ENCODE measurements at regions not wholly inside any gene's neighbourhood (a gene's known extent, or its start where the extent isn't known, plus 50 kb on each side); places are given as distances from the start of the nearest gene placed in this dataset.
"Not testable (repeated sequence)": the region's sequence is repeated elsewhere in the genome, so short reads cannot be mapped to it uniquely, and the experiment has no call there.

DNA sequence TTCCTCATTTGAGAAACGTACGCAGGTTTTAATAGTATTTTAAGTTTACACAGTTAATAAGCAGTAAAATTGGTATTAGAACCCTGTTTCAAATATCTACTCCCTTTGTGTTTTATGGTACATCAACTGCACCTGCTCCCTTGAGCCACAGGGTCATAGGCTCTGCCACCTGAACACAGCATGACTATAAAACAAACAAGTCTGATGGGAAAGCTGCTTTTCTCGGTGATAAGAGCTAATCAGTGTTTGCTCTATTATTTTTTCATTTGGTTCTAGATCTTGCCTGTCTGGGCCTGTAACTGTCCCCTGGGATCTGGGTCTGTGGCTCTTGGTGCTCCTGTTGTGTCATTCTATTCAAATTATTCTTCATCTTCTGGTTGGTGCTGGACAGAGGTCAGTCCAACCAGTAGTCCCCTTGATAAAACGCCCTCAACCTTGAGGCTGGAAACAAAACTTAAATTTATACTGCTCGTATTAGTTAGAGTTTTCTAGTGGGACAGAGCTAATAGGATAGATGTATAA is 314.8 kb upstream of the LRP1B start:
- no peak for DNase-seq

GRCh38 chr2:142445023-142445422 is 314.2 kb upstream of the LRP1B start:
- no peak for DNase-seq

- DNase-seq: no peak
Measured at GRCh38 chr2:142435847-142436246, 305.0 kb upstream of the LRP1B start.

- no peak for DNase-seq
Measured at GRCh38 chr2:142426064-142426463, 295.2 kb upstream of the LRP1B start.

DNA sequence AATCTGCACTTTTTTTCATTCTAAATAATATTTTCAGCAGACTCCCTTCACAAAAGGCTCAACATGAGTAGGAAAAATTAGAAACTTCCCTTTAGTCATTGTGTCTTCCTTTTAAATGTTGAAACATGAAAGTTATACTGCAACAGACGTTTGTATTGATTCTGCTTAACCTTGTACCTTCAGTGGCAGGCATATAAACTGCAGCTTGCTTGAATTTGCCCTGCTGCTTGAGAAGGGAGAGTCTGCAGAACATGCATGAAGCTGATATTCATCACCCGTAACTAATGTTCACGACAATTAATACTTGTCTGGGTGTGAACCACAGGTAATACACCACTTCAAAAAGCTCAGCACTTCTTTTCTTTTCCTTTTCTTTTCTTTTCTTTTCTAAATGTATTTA is 294.7 kb upstream of the LRP1B start:
- no peak for DNase-seq

DNA sequence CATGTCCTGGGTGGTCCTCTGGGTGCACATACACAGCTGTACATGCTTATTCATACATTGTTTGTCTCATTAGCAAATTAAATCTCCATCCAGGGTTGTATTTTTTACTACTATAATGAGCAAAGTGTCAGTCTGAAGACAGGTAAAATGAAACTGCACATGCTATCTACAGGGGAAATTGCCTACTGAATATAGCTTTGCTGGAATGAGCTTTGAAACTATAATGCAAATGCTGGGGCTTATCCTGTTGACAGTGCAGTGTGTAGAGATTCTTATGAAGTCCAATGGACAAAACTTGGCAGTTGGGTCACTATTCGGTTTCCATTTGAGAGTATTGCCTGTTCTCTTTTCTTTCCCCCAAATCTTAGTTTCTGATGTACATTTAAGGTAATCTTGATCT is 292.8 kb upstream of the LRP1B start:
- no peak for DNase-seq

GRCh38 chr2:142422769-142423168 is 292.0 kb upstream of the LRP1B start:
- no peak for DNase-seq

DNA sequence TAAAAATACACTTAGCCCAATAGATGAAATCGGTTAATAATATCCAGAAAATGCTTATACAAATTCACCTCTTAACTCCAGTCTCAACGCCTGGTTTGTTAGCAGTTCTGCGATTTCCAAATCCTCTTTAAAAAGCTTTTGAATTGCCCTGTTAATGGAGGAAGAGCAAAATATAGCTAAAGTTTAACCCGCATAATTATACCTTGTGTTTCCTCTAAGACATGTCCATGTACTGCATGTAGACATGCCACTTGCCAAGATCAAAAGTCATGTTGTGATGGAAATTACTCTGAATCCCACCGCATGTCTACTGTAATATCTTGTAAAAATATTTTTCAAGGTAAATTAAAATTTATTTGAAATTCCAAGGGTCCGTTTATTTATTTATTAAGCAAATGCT is 291.2 kb upstream of the LRP1B start:
- no peak for DNase-seq

DNA sequence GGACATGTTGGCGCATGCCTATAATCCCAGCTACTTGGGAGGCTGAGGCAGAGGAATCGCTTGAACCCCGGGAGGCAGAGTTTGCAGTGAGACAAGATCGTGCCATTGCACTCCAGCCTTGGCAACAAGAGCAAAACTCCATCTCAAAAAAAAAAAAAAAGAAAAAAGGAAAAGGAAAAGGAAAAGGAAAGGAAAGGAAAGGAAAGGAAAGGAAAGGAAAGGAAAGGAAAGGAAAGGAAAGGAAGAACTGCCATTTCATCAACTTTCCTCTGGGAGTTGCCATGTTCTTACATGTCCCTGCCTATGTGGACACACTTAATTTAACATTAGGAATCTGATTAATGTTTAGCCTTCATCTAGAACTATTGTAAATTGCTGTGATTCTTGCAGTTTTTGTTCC is 287.9 kb upstream of the LRP1B start:
- DNase-seq: not testable (repeated sequence)

- no peak for DNase-seq
Measured at GRCh38 chr2:142416996-142417395, 286.2 kb upstream of the LRP1B start.

DNA sequence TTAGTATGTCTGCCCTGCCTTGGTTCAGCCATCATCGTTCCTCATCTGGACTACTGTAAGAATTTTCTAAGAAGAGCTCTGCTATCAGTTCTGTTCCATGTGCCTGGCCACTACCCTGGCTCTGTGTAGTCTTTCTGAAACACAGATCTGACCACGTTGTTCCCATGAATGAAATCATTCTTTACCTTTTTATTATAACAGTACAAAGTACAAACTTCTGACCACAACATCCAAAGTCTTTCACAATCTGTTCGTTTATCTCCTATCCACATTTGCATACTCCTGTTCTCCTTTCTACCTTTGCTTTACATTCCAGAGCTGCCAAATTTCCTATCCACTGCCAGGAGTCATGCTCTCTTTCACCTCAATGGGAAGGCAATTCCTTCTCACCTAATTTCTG is 284.6 kb upstream of the LRP1B start:
- no peak for DNase-seq

GRCh38 chr2:142398212-142398611 is 267.4 kb upstream of the LRP1B start:
- no peak for DNase-seq

DNA sequence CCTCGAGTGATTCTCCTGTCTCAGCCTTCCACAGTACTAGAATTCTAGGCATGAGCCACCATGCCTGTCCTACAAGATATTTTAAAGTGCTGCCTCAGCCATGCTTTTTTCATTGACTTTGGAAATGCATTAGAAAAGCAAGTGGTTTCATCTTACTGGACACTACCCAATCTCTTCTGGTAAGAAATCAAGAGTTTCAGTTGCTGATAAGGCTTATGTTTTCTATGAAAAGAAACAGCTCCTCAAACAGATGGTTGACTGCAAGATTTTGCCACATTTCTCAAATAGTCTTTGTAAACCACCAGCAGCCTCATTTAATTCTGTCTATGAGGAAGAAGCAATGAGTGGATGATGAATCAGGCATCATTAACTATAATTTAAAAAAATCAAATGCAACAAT is 264.5 kb upstream of the LRP1B start:
- no peak for DNase-seq

DNA sequence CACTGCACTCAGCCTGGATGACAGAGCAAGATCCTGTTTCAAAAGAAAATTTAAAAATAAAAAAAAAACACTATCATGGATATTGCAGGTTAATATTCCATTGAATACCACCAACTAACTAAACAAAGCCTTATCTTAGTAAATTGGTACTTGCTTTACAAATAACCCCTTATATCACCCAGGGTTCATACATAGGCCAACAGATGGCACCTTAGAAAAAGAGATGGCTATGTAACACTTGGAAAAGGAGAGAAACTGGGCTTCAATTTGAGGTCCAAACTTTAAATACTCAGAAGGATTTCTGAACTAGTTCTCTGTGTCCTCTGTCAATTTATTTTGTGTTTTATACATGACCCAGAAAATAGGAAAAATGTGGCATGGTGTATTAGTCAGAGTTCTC is 249.6 kb upstream of the LRP1B start:
- DNase-seq: no peak

DNA sequence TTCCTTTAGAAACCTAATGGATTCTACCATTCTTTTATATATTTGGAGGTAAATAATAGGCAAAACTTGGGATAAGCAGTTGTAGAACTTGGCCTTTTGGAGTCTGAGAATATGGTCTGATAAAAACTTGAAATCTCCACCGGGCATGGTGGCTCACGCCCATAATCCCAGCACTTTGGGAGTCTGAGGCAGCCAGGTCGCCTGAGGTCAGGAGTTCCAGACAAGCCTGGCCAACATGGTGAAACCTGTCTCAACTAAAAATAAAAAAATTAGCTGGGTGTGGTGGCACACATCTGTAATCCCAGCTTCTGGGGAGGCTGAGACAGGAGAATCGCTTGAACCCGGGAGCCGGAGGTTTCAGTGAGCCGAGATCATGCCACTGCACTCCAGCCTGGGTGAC is 231.3 kb upstream of the LRP1B start:
- not testable (repeated sequence) for DNase-seq

- no peak for DNase-seq
Measured at GRCh38 chr2:142347751-142348150, 216.9 kb upstream of the LRP1B start.

- no peak for DNase-seq
Measured at GRCh38 chr2:142339261-142339660, 208.4 kb upstream of the LRP1B start.

DNA sequence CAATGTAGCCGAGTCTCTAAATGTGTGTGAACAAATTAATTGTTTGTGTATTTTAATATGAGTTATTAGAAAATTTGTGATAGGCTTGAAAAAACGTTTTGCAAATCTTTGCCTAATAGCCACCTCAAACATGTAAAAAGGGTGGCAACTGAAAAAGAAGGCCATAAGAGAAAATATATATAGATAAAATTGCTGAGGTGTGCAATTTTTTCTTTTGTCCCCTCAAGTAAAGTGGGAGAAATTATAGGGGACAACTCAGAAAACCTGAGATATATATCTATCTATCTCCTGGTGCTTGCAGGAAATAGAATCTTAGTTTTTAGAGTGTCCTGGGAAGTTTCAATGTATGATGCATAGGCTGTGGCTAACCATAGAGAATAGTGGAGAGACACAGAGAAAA is 201.4 kb upstream of the LRP1B start:
- no peak for DNase-seq

DNA sequence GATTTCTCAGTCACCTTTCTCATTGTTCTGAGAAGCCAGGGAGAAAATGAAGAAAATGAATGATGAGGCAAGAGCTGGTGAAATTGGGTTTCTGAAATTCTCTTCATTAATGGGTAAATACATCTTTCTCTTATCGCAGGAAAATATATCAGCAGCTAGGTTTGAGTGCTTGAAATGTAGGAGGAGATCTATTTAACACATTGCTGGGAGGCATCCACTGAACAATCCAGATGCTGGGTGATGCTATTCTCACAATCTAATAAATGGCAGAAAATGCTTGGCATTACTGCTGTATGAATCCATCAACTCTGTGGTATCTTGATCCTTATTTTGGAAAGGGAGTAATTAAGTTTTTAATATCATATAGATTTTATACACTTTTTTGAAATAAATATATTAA is 199.6 kb upstream of the LRP1B start:
- DNase-seq: no peak

GRCh38 chr2:142325870-142326269 is 195.1 kb upstream of the LRP1B start:
- DNase-seq: no peak

DNA sequence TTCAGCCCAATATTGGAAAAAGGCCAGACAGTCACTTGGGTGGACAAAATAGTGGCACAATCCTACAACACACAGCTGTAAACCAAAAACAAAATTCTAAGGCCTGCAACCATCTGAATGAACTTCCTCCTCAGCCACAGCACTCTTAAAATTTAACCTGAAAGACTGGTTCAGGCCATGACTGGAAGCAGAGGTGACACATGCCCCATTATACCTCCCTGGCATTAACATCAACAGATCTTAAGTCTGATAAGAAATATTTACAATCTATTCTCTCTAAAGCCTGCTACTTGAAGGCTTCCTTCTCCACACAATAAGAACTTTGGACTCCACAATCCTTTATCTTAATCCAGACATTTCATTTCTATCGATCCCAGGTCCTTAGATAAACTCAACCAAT is 192.4 kb upstream of the LRP1B start:
- no peak for DNase-seq

GRCh38 chr2:142321706-142322280 is 191.0 kb upstream of the LRP1B start:
- no peak for DNase-seq

DNA sequence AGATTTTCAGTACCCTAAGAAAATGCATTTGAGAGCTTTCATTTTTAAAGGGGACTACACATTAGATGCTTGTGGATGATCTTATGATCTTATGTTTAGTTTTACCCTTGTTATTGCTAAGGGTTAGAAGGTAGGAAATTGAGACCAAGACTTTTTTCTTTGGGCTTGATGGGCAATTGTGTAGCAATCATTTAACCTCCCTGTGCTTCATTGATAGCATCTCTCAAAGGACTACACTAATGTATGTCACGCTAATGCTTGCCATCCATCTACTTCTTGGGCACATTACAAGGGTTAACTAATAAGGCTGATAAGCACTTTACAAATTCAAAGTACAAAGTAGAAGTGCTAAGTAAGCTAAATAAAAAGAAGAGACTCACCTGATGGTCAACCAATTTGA is 189.3 kb upstream of the LRP1B start:
- no peak for DNase-seq

- no peak for DNase-seq
Measured at GRCh38 chr2:142316049-142316448, 185.2 kb upstream of the LRP1B start.

DNA sequence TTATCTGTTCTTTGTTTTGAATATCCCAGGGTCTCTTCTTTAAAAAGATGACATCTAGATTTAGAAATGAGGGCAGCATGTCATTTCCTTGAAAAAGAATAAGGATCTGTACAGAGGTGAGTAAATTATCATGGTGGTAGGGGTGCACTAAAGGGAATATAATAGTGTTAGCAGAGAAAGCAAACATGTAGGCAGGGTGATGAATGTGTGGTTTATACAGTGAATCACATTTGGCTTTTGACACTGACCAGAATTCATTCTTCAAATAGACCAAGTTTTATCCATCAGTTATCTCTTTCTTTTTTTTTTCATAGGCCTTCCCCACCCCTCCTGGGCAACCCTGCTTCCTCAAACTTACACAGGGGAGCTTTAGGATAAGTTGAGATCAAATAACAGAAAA is 184.5 kb upstream of the LRP1B start:
- no peak for DNase-seq

GRCh38 chr2:142314164-142314563 is 183.3 kb upstream of the LRP1B start:
- no peak for DNase-seq

Data from SW 1271 (cell line).